Osteoblast (primary cell): ENCODE measurements at regions not wholly inside any gene's neighbourhood (a gene's known extent, or its start where the extent isn't known, plus 50 kb on each side); places are given as distances from the start of the nearest gene placed in this dataset.

Experiments used
- DNase-seq: peaks from one replicate; pipeline ENCODE4 v3.0.0; 2011; ENCODE audit warnings: low spot score, mixed read lengths; ENCODE audit not compliant: insufficient read length; ENCODE audit errors: missing footprints
- H2AFZ ChIP-seq: 2 replicates; pipeline ENCODE4 v1.6.0; 2011; ENCODE audit warnings: mild to moderate bottlenecking, low read length
- H3K27ac ChIP-seq: 2 replicates; pipeline ENCODE4 v1.5.1; 2011; ENCODE audit warnings: mild to moderate bottlenecking, low read depth, low read length, moderate library complexity
- H3K27me3 ChIP-seq: 2 replicates; pipeline ENCODE4 v1.6.0; 2012; ENCODE audit warnings: mild to moderate bottlenecking, control low read depth, inconsistent platforms, low read length, moderate library complexity; ENCODE audit not compliant: insufficient read depth
- H3K36me3 ChIP-seq: 2 replicates; pipeline ENCODE4 v1.5.1; 2011; ENCODE audit warnings: mild to moderate bottlenecking, low read length, control low read depth, moderate library complexity; ENCODE audit not compliant: insufficient read depth
- H3K4me1 ChIP-seq: 2 replicates; pipeline ENCODE4 v1.5.1; 2011; ENCODE audit warnings: mild to moderate bottlenecking, low read length, control low read depth, moderate library complexity; ENCODE audit not compliant: insufficient read depth
- H3K4me2 ChIP-seq: 2 replicates; pipeline ENCODE4 v1.6.0; 2011; ENCODE audit warnings: mild to moderate bottlenecking, low read length; ENCODE audit not compliant: insufficient read depth
- H3K4me3 ChIP-seq: fragments of 200-600 bp; sonication (generic); 3 replicates; pipeline ENCODE4 v1.5.1; 2012; ENCODE audit warnings: mild to moderate bottlenecking, low read length, inconsistent platforms; ENCODE audit not compliant: insufficient read depth
- H3K79me2 ChIP-seq: 2 replicates; pipeline ENCODE4 v1.6.0; 2012; ENCODE audit warnings: mild to moderate bottlenecking, low read length, control low read depth, inconsistent platforms; ENCODE audit not compliant: insufficient read depth
- H3K9me3 ChIP-seq: 2 replicates; pipeline ENCODE4 v1.5.1; 2011; ENCODE audit warnings: low read depth, low read length, control low read depth
- H4K20me1 ChIP-seq: 2 replicates; pipeline ENCODE4 v1.6.0; 2012; ENCODE audit warnings: mild to moderate bottlenecking, low read length, control low read depth; ENCODE audit not compliant: insufficient read depth
- TF ChIP-seq, protein P1 (sequence below): IDR thresholded peaks from 2 replicates; pipeline ENCODE4 v1.5.1; 2011; ENCODE audit warnings: mild to moderate bottlenecking, low read depth, low read length, moderate library complexity; ENCODE audit errors: extremely low read depth

- Histone ChIP-seq H3K4me2 (no peak overlapping the region), H3K4me3 (no peak overlapping the region), H4K20me1 (no peaks in the 10 kb centered on the region), H2AFZ (no peak overlapping the region), H3K27ac (no peak overlapping the region), H3K79me2 (no peaks in the 10 kb centered on the region), H3K4me1 (no peaks in the 10 kb centered on the region), H3K27me3 (no peaks in the 10 kb centered on the region), H3K36me3 (no peaks in the 10 kb centered on the region), H3K9me3 (no peaks in the 10 kb centered on the region)
- TF ChIP-seq, protein P1, sequence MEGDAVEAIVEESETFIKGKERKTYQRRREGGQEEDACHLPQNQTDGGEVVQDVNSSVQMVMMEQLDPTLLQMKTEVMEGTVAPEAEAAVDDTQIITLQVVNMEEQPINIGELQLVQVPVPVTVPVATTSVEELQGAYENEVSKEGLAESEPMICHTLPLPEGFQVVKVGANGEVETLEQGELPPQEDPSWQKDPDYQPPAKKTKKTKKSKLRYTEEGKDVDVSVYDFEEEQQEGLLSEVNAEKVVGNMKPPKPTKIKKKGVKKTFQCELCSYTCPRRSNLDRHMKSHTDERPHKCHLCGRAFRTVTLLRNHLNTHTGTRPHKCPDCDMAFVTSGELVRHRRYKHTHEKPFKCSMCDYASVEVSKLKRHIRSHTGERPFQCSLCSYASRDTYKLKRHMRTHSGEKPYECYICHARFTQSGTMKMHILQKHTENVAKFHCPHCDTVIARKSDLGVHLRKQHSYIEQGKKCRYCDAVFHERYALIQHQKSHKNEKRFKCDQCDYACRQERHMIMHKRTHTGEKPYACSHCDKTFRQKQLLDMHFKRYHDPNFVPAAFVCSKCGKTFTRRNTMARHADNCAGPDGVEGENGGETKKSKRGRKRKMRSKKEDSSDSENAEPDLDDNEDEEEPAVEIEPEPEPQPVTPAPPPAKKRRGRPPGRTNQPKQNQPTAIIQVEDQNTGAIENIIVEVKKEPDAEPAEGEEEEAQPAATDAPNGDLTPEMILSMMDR = no peak
- DNase-seq = no peak
Measured at GRCh38 chr15:47326410-47327333, 390.6 kb upstream of the SEMA6D start.

DNA sequence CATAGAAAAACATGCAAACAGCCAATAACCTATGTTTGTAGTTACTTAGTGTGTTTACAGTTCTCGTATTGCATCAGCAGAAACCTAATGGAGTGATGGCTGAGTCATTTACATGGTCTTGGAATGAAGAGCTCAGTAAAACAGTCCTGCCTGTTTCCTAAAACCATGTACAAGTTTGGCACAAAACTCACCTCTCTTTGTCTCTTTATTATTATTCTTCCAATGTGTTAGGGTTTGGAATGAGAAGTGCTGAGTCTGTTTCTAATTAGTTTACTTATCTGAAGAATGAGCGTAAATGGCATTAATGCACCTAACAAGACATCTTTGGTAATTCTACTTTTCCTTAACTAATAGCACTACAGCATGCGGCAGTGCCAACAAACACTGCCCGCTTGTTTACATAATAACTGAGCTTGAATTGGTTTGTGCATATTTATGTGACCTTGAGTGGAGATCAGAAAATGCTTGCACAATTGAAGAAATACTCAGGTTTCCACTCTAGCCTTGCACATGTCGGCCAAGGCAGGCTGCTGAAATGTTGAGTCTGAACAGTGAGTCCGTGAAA is 385.4 kb upstream of the SEMA6D start:
- Histone ChIP-seq H3K27me3 (no peaks in the 10 kb centered on the region), H3K79me2 (no peaks in the 10 kb centered on the region), H2AFZ (no peak overlapping the region), H3K36me3 (no peaks in the 10 kb centered on the region), H4K20me1 (no peaks in the 10 kb centered on the region), H3K4me1 (no peaks in the 10 kb centered on the region), H3K4me2 (no peak overlapping the region), H3K9me3 (no peaks in the 10 kb centered on the region), H3K27ac (no peak overlapping the region), H3K4me3 (no peak overlapping the region)
- TF ChIP-seq, protein P1 = no peak
- no peak for DNase-seq

DNA sequence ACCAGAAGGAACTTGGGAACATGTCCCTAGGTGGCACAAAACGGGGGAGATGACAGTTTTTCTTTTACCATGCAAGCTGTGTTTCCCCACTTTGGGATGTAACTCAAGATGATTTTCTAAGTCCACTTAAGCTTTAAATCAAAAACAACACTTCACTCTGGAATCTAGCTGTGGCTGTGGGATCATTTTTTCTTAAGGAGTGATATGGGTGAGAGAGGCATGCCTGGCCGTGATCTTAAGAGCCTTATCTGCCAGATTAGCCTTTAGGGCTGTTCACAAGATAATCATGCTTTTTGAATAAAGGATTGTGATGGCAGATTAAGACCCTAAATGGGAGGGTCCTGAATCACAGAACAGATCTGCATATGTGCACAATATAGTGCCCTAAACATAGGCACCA is 384.8 kb upstream of the SEMA6D start:
- Histone ChIP-seq H3K27me3 (no peaks in the 10 kb centered on the region), H3K9me3 (no peaks in the 10 kb centered on the region), H2AFZ (no peak overlapping the region), H3K4me2 (no peak overlapping the region), H3K27ac (no peak overlapping the region), H4K20me1 (no peaks in the 10 kb centered on the region), H3K4me3 (no peak overlapping the region), H3K4me1 (no peaks in the 10 kb centered on the region), H3K79me2 (no peaks in the 10 kb centered on the region), H3K36me3 (no peaks in the 10 kb centered on the region)
- TF ChIP-seq, protein P1 = no peak
- no peak for DNase-seq

DNA sequence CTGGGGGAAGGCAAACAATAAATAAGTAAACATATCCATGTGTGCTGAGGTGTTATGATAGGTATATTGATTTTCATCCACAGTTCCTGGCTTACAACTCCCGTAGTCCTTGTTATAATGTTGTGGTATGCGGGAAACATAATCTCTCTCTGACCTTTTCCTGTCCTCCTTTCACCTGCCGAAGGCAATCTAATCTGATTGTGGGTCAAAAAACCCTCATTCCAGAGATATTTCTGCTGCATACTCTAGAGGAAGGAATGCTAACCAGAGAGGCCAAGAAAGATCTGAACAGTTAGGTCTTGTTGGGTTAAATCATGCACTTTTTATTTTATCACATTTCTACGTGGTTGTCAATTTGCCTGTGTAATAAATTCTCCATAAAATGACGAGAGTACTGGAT is 383.6 kb upstream of the SEMA6D start:
- Histone ChIP-seq H3K4me3 (no peak overlapping the region), H3K27me3 (no peaks in the 10 kb centered on the region), H3K4me2 (no peak overlapping the region), H3K36me3 (no peaks in the 10 kb centered on the region), H3K79me2 (no peaks in the 10 kb centered on the region), H2AFZ (no peak overlapping the region), H3K9me3 (no peaks in the 10 kb centered on the region), H4K20me1 (no peaks in the 10 kb centered on the region), H3K4me1 (no peaks in the 10 kb centered on the region), H3K27ac (no peak overlapping the region)
- DNase-seq = no peak
- TF ChIP-seq, protein P1 = no peak
